ENCODE measurements at regions not wholly inside any gene's neighbourhood (a gene's known extent, or its start where the extent isn't known, plus 50 kb on each side); places are given as distances from the start of the nearest gene placed in this dataset.

DNA sequence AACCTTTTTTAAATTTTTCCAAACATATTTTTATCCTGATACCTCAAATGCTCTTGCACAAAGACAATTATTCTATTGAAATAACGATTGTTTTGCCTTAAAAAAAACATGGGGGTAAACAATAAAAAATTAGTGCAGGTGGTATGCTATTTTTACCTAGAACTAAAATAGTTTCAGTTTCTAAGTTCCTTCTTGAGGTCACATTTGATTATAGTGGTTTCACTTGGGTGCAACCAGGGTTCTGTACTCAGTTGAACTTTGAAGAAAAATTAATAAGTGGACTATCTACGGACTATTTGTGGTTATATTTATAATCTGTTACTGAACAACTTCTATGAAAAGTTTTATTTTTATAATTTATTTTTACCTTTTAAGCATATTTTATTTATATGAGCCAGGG, 387.1 kb upstream of the IZUMO3 start:
- H3K9me3 Mint-ChIP-seq: peaks cover 6 to 7% of the 10 kb centered on the region in 2 donors
- no peak overlapping the region for H3K27ac Mint-ChIP-seq
- no peak overlapping the region for H3K4me3 Mint-ChIP-seq
- H3K36me3 Mint-ChIP-seq: no peaks in the 10 kb centered on the region
- intact Hi-C loops (cut with micrococcal nuclease): no loop called here
- ATAC-seq (no peak), DNase-seq (no peak)
- Histone ChIP-seq H3K36me3 (ENCODE audit: control insufficient read depth, insufficient read depth, low read length) (no peaks in the 10 kb centered on the region), H3K4me1 (ENCODE audit: control insufficient read depth, insufficient read depth, low read length) (no peaks in the 10 kb centered on the region), H3K4me3 (ENCODE audit: low read length) (no peak overlapping the region), H3K27me3 (ENCODE audit: control insufficient read depth, insufficient read depth, low read length) (no peaks in the 10 kb centered on the region), H3K27ac (ENCODE audit: low read length) (no peak overlapping the region), H3K9me3 (ENCODE audit: control insufficient read depth, insufficient read depth, low read length) (peaks cover 5% of the 10 kb centered on the region)
- no peaks in the 10 kb centered on the region for H3K4me1 Mint-ChIP-seq
- no peaks in the 10 kb centered on the region for H3K27me3 Mint-ChIP-seq (ENCODE audit: low read depth in 2 of 2)
- TF ChIP-seq, protein P1, sequence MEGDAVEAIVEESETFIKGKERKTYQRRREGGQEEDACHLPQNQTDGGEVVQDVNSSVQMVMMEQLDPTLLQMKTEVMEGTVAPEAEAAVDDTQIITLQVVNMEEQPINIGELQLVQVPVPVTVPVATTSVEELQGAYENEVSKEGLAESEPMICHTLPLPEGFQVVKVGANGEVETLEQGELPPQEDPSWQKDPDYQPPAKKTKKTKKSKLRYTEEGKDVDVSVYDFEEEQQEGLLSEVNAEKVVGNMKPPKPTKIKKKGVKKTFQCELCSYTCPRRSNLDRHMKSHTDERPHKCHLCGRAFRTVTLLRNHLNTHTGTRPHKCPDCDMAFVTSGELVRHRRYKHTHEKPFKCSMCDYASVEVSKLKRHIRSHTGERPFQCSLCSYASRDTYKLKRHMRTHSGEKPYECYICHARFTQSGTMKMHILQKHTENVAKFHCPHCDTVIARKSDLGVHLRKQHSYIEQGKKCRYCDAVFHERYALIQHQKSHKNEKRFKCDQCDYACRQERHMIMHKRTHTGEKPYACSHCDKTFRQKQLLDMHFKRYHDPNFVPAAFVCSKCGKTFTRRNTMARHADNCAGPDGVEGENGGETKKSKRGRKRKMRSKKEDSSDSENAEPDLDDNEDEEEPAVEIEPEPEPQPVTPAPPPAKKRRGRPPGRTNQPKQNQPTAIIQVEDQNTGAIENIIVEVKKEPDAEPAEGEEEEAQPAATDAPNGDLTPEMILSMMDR (IDR thresholded peaks at IDR 0.05): no peak
- no CpG with 5 or more reads among the region's 2 CpGs for WGBS (ENCODE audit: insufficient coverage)

DNA sequence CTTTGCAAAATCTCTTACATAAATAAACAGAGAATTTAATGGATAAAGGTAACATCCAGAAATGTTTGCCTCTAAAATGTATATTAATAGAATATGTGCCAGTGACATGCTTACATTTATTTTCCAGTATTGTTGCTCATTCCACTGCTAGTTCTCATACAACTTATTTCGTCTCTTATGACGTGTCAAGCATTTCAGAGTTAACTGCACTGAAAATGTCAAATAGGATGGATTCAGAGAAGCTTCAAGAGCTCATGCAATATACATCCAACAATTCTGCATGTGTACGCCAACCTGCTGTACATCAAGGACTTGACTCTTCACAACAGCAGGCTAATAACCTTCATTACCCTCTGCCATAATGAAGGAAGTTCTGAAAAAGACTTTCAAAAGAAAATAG, 386.2 kb upstream of the IZUMO3 start:
- 48% methylated on average over 3 of the region's 3 CpGs for WGBS (ENCODE audit: insufficient coverage)
- intact Hi-C loops (cut with micrococcal nuclease): no loop called here
- Histone ChIP-seq H3K9me3 (ENCODE audit: control insufficient read depth, insufficient read depth, low read length) (peaks cover 3% of the 10 kb centered on the region), H3K36me3 (ENCODE audit: control insufficient read depth, insufficient read depth, low read length) (no peaks in the 10 kb centered on the region), H3K27me3 (ENCODE audit: control insufficient read depth, insufficient read depth, low read length) (no peaks in the 10 kb centered on the region), H3K27ac (ENCODE audit: low read length) (no peak overlapping the region), H3K4me1 (ENCODE audit: control insufficient read depth, insufficient read depth, low read length) (no peaks in the 10 kb centered on the region), H3K4me3 (ENCODE audit: low read length) (no peak overlapping the region)
- no peak overlapping the region for H3K4me3 Mint-ChIP-seq
- H3K36me3 Mint-ChIP-seq: no peaks in the 10 kb centered on the region
- H3K27me3 Mint-ChIP-seq (ENCODE audit: low read depth in 2 of 2): no peaks in the 10 kb centered on the region
- TF ChIP-seq, protein P1 (IDR thresholded peaks at IDR 0.05): no peak
- H3K4me1 Mint-ChIP-seq: no peaks in the 10 kb centered on the region
- no peak for ATAC-seq
- H3K27ac Mint-ChIP-seq: no peak overlapping the region
- peaks cover 3 to 6% of the 10 kb centered on the region in 2 donors for H3K9me3 Mint-ChIP-seq
- no peak for DNase-seq

GRCh38 chr9:24912767-24913166, 367.1 kb upstream of the IZUMO3 start:
- Mint-ChIP-seq H3K27ac (no peak overlapping the region), H3K27me3 (ENCODE audit: low read depth in 2 of 2) (no peaks in the 10 kb centered on the region), H3K36me3 (peaks cover 18% of the 10 kb centered on the region), H3K9me3 (peaks cover 8 to 10% of the 10 kb centered on the region in 2 donors), H3K4me3 (no peak overlapping the region), H3K4me1 (no peaks in the 10 kb centered on the region)
- intact Hi-C loops (cut with micrococcal nuclease): no loop called here
- DNase-seq (no peak), ATAC-seq (no peak)
- H3K9me3 ChIP-seq (ENCODE audit: control insufficient read depth, insufficient read depth, low read length): no peaks in the 10 kb centered on the region
- no peak overlapping the region for H3K27ac ChIP-seq (ENCODE audit: low read length)
- H3K36me3 ChIP-seq (ENCODE audit: control insufficient read depth, insufficient read depth, low read length): no peaks in the 10 kb centered on the region
- no peaks in the 10 kb centered on the region for H3K4me1 ChIP-seq (ENCODE audit: control insufficient read depth, insufficient read depth, low read length)
- H3K27me3 ChIP-seq (ENCODE audit: control insufficient read depth, insufficient read depth, low read length): no peaks in the 10 kb centered on the region
- H3K4me3 ChIP-seq (ENCODE audit: low read length): no peak overlapping the region
- TF ChIP-seq, protein P1 (IDR thresholded peaks at IDR 0.05): no peak

GRCh38 chr9:24901319-24901718, 355.6 kb upstream of the IZUMO3 start:
- no peak overlapping the region for H3K27ac ChIP-seq (ENCODE audit: low read length)
- H3K9me3 Mint-ChIP-seq: peaks cover 12 to 13% of the 10 kb centered on the region in 2 donors
- no peak overlapping the region for H3K27ac Mint-ChIP-seq
- no peak overlapping the region for H3K4me3 ChIP-seq (ENCODE audit: low read length)
- H3K4me1 Mint-ChIP-seq: no peaks in the 10 kb centered on the region
- intact Hi-C loops (cut with micrococcal nuclease): no loop called here
- no peaks in the 10 kb centered on the region for H3K27me3 Mint-ChIP-seq (ENCODE audit: low read depth in 2 of 2)
- H3K4me3 Mint-ChIP-seq: no peak overlapping the region
- no peaks in the 10 kb centered on the region for H3K36me3 ChIP-seq (ENCODE audit: control insufficient read depth, insufficient read depth, low read length)
- H3K36me3 Mint-ChIP-seq: peaks cover 11% of the 10 kb centered on the region
- DNase-seq: no peak
- H3K27me3 ChIP-seq (ENCODE audit: control insufficient read depth, insufficient read depth, low read length): no peaks in the 10 kb centered on the region
- peaks cover 8% of the 10 kb centered on the region for H3K9me3 ChIP-seq (ENCODE audit: control insufficient read depth, insufficient read depth, low read length)
- no peak for ATAC-seq
- TF ChIP-seq, protein P1 (IDR thresholded peaks at IDR 0.05): no peak
- no peaks in the 10 kb centered on the region for H3K4me1 ChIP-seq (ENCODE audit: control insufficient read depth, insufficient read depth, low read length)

All from natural killer cell (primary cell).